HG02885 (cell line): ENCODE measurements at regions not wholly inside any gene's neighbourhood (a gene's known extent, or its start where the extent isn't known, plus 50 kb on each side); places are given as distances from the start of the nearest gene placed in this dataset.

Source experiments
- ATAC-seq: cut with Tn5 transposase; IDR thresholded peaks from one replicate; pipeline ENCODE4 v1.9.1; 2021; ENCODE audit warnings: mild to moderate bottlenecking; ENCODE audit not compliant: unreplicated experiment, poor library complexity

GRCh38 chr19:27929399-27929798 lies 1283.6 kb downstream of the UQCRFS1 start:
- no peak for ATAC-seq

DNA sequence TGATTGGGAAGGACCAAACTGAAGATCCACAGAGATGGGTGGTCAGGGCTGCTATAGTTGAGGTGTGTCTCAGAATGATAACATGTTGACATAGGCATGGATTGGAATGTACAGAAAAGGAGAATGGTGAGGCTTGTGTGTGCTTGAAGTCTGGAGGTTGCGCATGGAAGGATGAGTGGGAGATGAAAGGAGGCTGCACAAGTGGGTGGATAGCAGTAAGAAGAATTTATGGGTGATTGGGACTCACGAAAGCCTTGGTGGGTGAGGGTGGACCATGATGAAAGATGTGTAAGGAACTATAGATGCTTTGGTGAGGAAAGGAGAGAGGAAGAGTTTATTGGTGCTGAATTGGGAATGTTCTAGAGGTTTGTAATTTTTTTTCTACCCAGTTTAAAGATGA lies 1287.7 kb downstream of the UQCRFS1 start:
- no peak for ATAC-seq

DNA sequence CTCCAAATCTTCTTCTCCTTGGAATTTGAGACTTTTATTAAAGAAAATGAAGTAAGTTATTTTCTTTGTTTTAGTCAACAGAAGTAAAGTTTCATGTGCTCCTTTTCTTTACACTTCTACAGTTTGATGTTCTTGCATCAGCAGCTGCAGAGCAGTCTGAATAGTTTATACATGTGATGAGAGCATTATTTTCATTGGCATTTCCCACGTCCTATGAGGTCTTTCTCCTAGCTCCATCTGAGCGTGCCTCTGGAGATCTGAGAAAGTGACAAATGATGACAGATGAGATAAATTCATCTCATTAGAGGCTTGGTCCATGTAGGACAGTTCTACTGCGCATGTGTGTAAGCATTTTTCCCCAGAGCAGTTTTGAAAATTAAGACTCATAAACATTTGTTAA lies 1290.0 kb downstream of the UQCRFS1 start:
- ATAC-seq: no peak

DNA sequence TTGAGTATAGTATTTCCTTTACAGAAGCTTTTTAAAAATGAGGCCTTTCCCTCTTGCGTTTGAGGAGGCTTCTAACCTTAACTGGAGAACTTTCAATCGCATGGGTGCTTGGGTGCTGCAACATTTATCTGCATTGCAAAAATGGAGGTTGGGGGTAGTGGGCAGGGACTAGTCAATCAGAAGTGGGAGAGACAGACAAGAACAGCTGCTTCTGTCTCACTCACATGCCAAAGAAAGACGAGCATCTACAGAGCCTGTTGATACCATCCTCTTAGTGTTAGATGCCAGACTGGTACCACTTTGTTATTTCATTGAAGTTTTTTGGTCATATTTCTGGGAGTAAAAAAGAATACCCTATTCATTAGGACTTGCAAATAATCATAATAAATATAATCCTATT lies 1292.2 kb downstream of the UQCRFS1 start:
- ATAC-seq: no peak

DNA sequence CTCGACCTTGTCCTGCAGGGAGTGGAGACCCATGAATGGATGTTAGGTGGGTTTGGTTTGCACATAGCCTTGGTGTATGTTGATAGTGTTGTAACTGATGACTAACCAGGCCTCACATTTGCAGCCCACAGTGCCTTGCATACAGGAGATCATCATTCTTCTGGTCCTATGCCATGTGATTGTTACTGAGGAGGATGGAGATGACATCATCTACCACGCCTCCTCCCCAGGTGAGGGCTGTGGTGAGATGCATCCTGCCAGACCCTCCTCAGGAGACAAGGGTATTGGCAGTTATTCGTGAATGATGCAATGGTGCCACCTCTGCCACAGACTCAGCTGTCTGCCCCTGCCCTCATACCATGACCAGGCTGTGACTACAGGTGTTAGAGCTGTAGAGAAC lies 1294.1 kb downstream of the UQCRFS1 start:
- ATAC-seq: no peak

DNA sequence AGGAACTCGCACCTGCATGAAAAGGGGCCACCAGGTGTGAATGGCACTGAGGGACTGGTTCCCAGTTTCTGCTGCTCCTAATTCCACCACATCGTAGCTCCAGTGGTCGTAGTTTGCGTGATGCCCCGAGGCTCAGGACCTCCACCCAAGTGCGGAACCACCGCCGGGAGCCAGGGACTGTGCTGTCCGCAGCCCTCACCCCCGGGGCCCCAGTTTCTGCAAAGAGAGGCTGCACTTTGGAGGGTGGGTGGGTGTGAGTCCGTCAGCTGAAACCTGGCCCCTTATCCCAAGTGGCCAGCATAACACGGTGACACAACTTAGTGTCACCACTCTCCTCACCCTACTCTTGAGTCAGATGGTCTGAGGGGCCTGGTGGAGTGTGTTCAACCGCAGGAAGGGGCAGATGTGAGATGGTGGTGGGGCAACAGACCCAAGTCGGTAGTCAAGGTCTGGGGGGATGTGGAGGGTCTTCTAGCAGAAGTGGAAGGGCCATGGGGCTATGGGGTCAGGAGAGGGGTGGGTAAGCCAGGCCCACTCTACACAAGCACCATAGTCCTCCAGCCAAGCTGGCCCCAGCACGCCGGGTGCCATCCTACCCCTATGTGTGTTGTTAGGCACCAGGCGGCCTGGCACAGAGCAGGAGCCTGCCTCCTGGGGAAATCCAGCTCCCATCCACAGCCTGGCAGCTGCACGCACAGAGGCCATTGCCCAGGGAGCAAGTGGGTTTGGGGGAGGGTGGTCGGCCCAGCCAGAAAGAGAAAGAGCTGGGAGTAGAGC lies 1301.6 kb downstream of the UQCRFS1 start:
- ATAC-seq: no peak

- no peak for ATAC-seq
These were observed 1303.1 kb downstream of the UQCRFS1 start for GRCh38 chr19:27909861-27910260.

GRCh38 chr19:27909185-27909840 lies 1303.6 kb downstream of the UQCRFS1 start:
- no peak for ATAC-seq

DNA sequence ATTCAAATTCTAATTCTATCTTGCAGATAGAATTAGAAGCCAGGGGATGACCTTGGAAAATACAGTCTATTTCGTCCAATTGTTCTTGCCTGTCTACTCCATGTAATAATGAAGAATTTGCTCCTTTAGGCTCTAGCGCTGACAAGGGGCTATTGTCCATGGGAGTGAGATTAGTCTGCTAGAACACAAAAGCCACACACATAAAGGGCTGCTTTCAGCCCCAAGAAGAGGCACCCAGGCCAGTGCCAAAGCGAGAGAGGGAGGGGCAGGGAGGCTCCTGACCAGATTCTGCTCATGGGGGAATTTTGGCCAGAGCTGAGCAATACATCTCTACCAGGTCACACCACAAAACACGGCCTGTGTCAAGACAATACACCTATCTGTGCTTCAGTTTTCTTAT lies 1306.9 kb downstream of the UQCRFS1 start:
- no peak for ATAC-seq

DNA sequence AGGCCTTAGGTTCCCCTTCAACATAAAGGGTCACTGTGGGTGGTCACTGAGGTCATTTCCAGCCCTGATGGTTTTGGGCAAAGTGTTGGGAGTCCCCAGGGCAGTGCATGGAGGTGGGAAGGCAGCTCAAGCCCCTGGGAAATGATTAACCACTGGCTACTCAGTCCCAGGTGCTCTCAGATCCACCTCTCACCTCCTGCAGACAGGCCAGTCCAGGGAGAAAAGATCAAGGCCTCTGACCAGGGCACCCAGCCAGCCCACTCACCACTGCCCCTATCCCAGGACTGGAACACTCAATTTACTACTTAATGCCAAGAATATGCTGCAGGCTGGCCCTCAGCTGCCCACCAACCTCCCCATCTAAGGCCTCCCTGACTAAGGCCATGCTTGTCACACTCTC lies 1307.9 kb downstream of the UQCRFS1 start:
- no peak for ATAC-seq

- no peak for ATAC-seq
These were observed 1311.9 kb downstream of the UQCRFS1 start for GRCh38 chr19:27901078-27901477.

DNA sequence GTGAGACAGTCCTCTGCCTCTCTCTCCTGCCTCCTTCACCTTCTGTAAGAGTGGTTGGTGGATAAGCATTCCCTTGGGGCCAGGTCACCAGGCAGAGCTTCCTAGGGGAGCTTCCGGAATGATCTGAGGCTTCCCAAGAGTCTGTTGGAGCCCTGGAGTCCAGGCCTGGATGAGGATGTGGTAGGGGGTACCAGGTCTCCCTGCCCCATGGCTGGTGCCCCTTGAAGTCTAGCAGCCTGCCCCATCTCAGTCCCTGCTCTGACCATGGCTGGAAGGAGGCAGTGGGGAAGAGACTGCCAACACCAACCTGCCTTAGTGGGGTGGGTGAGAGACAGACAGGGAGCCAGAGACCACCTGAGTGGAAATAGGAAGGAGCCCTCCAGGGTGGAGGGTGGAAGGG lies 1316.9 kb downstream of the UQCRFS1 start:
- no peak for ATAC-seq

DNA sequence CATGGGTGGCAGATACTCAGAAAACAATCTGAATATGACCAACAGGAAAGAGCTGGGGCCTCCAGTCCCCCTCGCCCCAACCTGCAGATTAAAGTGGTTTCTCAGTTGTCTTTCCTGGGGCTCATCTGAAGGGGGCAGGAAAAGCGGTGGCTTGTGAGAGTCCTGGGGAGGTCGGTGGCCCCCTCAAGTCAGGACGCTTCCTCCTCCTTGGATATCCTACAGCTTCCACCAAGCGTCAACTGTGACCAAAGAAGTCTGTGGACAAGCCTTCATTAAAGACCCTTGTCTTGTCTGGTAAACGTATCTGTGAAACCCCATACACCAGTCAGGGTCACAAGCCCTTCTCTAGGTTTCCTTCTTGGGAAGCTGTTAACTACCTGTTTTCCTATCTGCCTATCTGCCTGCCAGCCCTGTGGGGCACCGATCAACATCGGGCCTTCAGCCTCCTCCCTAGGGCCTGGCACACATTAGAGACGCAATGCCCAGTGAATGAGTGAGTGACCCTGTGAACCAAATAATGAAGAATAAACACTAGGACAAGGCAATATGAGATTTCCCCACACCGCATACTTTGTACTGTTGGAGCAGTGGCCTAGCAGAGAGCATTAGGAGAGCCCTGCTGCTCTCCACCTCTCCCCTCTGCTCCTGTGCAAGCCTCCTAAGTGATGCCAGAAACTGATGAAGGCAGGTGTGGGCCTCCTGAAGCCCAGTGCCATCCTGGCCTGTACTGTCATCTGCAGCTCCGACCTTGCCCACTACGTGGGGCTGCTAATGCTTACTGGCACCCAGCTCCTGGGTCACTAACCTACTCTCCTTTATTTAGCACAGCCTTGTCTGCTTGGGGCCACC lies 1317.8 kb downstream of the UQCRFS1 start:
- no peak for ATAC-seq

DNA sequence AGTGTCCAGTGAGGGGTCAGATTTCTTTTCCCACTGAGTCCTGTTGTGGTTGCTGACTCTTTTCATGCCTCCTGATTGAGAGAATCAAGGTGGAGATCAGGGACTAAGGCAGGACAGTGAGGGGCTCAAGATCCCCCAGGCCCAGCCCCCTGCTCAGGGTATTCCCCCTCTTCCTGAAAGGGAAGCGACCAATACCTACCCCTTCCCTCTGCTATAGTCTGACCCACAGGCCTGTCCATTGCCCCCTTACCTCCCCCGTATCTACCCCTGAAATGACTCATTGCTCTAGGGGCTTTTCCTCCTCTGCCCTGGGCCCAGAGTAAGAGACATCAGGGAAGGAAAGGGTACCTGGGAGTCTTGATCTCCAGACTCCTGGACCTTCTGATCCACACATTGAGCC lies 1320.5 kb downstream of the UQCRFS1 start:
- ATAC-seq: no peak

GRCh38 chr19:27891411-27891810 lies 1321.5 kb downstream of the UQCRFS1 start:
- no peak for ATAC-seq

GRCh38 chr19:27890696-27891095 lies 1322.3 kb downstream of the UQCRFS1 start:
- no peak for ATAC-seq

DNA sequence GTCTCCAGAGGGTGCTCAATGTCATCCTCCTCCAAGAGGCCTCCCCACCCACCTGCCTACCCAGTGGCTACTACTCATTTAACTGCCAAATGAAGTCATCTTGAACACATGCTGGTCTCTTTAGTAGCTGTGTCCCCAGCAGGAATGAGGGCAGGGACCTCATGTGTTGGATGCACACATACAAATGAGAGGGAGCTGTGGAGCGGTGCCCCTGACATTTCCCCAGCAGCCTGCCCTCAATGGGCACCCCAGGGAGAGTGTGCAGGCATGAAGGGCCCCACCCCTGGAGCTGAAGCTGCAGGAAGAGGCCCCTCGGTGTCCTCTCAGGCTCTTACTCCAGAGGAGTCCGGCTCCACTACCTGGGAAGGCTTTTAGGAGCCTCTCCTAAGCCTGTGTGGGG lies 1322.7 kb downstream of the UQCRFS1 start:
- no peak for ATAC-seq

GRCh38 chr19:27889156-27889555 lies 1323.8 kb downstream of the UQCRFS1 start:
- ATAC-seq: no peak

GRCh38 chr19:27887946-27888345 lies 1325.0 kb downstream of the UQCRFS1 start:
- ATAC-seq: no peak

DNA sequence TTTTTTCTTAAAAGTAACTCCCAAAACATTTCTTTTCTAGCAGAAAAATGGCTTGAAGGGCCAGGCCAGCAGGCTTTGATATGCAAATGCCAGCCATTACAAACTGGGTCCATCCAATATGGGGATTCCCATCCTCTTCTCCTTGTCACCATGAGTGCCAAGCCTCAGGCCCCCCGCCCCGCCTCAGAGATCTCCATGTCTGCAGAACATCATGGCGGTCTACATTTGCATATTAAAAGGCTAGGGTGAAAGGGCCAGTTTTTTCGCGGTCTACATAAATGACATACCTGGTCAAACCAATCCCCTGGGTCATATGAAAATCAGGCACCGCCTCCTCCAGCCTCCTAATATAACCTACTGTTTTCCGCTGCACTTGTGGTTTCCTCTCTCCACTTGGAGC lies 1327.6 kb downstream of the UQCRFS1 start:
- ATAC-seq: no peak

- ATAC-seq: no peak
These were observed 1328.6 kb downstream of the UQCRFS1 start for GRCh38 chr19:27884376-27884775.
